HEK293 (cell line): ENCODE measurements at regions not wholly inside any gene's neighbourhood (a gene's known extent, or its start where the extent isn't known, plus 50 kb on each side); places are given as distances from the start of the nearest gene placed in this dataset.

Experiments
- HOXA7 ChIP-seq: sonication (generic); formaldehyde crosslinking; IDR thresholded peaks from 2 replicates; pipeline ENCODE4 v1.8.1; 2022; ENCODE audit warnings: missing genetic modification reagents, borderline replicate concordance
- REPIN1 ChIP-seq: fragments of 450-650 bp; formaldehyde crosslinking; IDR thresholded peaks from 2 replicates; pipeline ENCODE4 v1.5.1; 2017; ENCODE audit warnings: missing biosample characterization, missing genetic modification characterization, low read depth
- YY1 ChIP-seq: fragments of 450-650 bp; formaldehyde crosslinking; IDR thresholded peaks from 2 replicates; pipeline ENCODE4 v1.5.1; 2018; ENCODE audit warnings: missing biosample characterization, missing genetic modification characterization
- ZBTB21 ChIP-seq: fragments of 450-650 bp; formaldehyde crosslinking; IDR thresholded peaks from 2 replicates; pipeline ENCODE4 v1.5.1; 2017; ENCODE audit warnings: missing biosample characterization, missing genetic modification characterization
- ZNF184 ChIP-seq: fragments of 450-650 bp; IDR thresholded peaks from 2 replicates; pipeline ENCODE4 v1.5.1; 2018; ENCODE audit warnings: missing biosample characterization, mild to moderate bottlenecking, missing genetic modification characterization
- ZNF561 ChIP-seq: fragments of 450-650 bp; IDR thresholded peaks from 2 replicates; pipeline ENCODE4 v1.5.1; 2018; ENCODE audit warnings: missing biosample characterization, missing genetic modification characterization, borderline replicate concordance
- TF ChIP-seq, protein P1 (sequence below): fragments of 450-650 bp; formaldehyde crosslinking; conservative IDR thresholded peaks from 2 replicates; pipeline ENCODE4 v1.5.1; 2016; ENCODE audit warnings: low read depth, missing biosample characterization, missing genetic modification characterization
- TF ChIP-seq, protein P2 (sequence below): fragments of 450-650 bp; formaldehyde crosslinking; IDR thresholded peaks from 2 replicates; pipeline ENCODE4 v1.5.1; 2016; ENCODE audit warnings: missing biosample characterization, missing genetic modification characterization
- TF ChIP-seq, protein P3 (sequence below): fragments of 450-650 bp; formaldehyde crosslinking; IDR thresholded peaks from 2 replicates; pipeline ENCODE4 v1.5.1; 2017; ENCODE audit warnings: missing biosample characterization, missing genetic modification characterization
- TF ChIP-seq, protein P4 (sequence below): fragments of 450-650 bp; formaldehyde crosslinking; IDR thresholded peaks from 2 replicates; pipeline ENCODE4 v1.5.1; 2017; ENCODE audit warnings: missing biosample characterization, missing genetic modification characterization
- TF ChIP-seq, protein P5 (sequence below): sonication (generic); formaldehyde crosslinking; IDR thresholded peaks from 2 replicates; pipeline ENCODE4 v1.8.1; 2022; ENCODE audit warnings: mild to moderate bottlenecking, moderate library complexity, missing genetic modification reagents

DNA sequence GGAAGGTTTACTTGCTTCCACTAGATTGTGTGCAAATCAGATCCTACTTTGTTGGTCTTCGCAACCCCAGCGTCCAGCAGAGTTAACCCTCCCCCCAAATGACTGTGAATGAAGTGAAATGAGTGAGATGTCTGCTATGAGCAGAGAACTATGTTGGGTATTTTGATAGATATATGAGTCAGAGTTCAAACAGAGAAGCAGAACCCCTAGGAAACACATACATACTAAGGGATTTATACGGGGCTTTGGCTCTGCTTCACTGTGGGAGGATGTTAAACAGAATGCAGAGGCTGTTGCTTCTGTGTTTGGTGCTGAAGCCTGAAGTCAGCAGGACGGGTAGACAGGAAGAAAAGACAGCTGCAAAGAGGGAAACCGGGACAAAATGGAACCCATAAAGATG lies 197.0 kb downstream of the MZT1 start:
- TF ChIP-seq YY1 (no peak), ZNF184 (tag by site-specific recombination) (no peak), ZBTB21 (tag by site-specific recombination) (no peak), ZNF561 (tag by site-specific recombination) (no peak), HOXA7 (CRISPR knock-in tag) (no peak), REPIN1 (tag by site-specific recombination) (no peak)
- TF ChIP-seq, protein P1, sequence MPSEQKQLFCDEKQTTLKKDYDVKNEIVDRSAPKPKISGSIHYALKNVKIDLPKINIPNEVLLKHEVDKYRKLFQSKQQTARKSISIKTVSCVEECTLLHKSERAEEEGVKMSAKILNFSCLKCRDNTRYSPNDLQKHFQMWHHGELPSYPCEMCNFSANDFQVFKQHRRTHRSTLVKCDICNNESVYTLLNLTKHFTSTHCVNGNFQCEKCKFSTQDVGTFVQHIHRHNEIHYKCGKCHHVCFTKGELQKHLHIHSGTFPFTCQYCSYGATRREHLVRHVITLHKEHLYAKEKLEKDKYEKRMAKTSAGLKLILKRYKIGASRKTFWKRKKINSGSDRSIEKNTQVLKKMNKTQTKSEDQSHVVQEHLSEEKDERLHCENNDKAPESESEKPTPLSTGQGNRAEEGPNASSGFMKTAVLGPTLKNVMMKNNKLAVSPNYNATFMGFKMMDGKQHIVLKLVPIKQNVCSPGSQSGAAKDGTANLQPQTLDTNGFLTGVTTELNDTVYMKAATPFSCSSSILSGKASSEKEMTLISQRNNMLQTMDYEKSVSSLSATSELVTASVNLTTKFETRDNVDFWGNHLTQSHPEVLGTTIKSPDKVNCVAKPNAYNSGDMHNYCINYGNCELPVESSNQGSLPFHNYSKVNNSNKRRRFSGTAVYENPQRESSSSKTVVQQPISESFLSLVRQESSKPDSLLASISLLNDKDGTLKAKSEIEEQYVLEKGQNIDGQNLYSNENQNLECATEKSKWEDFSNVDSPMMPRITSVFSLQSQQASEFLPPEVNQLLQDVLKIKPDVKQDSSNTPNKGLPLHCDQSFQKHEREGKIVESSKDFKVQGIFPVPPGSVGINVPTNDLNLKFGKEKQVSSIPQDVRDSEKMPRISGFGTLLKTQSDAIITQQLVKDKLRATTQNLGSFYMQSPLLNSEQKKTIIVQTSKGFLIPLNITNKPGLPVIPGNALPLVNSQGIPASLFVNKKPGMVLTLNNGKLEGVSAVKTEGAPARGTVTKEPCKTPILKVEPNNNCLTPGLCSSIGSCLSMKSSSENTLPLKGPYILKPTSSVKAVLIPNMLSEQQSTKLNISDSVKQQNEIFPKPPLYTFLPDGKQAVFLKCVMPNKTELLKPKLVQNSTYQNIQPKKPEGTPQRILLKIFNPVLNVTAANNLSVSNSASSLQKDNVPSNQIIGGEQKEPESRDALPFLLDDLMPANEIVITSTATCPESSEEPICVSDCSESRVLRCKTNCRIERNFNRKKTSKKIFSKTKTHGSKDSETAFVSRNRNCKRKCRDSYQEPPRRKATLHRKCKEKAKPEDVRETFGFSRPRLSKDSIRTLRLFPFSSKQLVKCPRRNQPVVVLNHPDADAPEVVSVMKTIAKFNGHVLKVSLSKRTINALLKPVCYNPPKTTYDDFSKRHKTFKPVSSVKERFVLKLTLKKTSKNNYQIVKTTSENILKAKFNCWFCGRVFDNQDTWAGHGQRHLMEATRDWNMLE (tag by site-specific recombination) = no peak
- TF ChIP-seq, protein P2, sequence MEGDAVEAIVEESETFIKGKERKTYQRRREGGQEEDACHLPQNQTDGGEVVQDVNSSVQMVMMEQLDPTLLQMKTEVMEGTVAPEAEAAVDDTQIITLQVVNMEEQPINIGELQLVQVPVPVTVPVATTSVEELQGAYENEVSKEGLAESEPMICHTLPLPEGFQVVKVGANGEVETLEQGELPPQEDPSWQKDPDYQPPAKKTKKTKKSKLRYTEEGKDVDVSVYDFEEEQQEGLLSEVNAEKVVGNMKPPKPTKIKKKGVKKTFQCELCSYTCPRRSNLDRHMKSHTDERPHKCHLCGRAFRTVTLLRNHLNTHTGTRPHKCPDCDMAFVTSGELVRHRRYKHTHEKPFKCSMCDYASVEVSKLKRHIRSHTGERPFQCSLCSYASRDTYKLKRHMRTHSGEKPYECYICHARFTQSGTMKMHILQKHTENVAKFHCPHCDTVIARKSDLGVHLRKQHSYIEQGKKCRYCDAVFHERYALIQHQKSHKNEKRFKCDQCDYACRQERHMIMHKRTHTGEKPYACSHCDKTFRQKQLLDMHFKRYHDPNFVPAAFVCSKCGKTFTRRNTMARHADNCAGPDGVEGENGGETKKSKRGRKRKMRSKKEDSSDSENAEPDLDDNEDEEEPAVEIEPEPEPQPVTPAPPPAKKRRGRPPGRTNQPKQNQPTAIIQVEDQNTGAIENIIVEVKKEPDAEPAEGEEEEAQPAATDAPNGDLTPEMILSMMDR (tag by site-specific recombination) = no peak
- TF ChIP-seq, protein P3, sequence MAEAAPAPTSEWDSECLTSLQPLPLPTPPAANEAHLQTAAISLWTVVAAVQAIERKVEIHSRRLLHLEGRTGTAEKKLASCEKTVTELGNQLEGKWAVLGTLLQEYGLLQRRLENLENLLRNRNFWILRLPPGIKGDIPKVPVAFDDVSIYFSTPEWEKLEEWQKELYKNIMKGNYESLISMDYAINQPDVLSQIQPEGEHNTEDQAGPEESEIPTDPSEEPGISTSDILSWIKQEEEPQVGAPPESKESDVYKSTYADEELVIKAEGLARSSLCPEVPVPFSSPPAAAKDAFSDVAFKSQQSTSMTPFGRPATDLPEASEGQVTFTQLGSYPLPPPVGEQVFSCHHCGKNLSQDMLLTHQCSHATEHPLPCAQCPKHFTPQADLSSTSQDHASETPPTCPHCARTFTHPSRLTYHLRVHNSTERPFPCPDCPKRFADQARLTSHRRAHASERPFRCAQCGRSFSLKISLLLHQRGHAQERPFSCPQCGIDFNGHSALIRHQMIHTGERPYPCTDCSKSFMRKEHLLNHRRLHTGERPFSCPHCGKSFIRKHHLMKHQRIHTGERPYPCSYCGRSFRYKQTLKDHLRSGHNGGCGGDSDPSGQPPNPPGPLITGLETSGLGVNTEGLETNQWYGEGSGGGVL (tag by site-specific recombination) = no peak
- TF ChIP-seq, protein P4, sequence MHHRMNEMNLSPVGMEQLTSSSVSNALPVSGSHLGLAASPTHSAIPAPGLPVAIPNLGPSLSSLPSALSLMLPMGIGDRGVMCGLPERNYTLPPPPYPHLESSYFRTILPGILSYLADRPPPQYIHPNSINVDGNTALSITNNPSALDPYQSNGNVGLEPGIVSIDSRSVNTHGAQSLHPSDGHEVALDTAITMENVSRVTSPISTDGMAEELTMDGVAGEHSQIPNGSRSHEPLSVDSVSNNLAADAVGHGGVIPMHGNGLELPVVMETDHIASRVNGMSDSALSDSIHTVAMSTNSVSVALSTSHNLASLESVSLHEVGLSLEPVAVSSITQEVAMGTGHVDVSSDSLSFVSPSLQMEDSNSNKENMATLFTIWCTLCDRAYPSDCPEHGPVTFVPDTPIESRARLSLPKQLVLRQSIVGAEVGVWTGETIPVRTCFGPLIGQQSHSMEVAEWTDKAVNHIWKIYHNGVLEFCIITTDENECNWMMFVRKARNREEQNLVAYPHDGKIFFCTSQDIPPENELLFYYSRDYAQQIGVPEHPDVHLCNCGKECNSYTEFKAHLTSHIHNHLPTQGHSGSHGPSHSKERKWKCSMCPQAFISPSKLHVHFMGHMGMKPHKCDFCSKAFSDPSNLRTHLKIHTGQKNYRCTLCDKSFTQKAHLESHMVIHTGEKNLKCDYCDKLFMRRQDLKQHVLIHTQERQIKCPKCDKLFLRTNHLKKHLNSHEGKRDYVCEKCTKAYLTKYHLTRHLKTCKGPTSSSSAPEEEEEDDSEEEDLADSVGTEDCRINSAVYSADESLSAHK (tag by site-specific recombination) = no peak
- TF ChIP-seq, protein P5, sequence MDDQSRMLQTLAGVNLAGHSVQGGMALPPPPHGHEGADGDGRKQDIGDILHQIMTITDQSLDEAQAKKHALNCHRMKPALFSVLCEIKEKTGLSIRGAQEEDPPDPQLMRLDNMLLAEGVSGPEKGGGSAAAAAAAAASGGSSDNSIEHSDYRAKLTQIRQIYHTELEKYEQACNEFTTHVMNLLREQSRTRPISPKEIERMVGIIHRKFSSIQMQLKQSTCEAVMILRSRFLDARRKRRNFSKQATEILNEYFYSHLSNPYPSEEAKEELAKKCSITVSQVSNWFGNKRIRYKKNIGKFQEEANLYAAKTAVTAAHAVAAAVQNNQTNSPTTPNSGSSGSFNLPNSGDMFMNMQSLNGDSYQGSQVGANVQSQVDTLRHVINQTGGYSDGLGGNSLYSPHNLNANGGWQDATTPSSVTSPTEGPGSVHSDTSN = no peak
